A172 (cell line): ENCODE measurements at regions not wholly inside any gene's neighbourhood (a gene's known extent, or its start where the extent isn't known, plus 50 kb on each side); places are given as distances from the start of the nearest gene placed in this dataset.

Experiments
- DNase-seq: peaks from one replicate; pipeline ENCODE4 v3.0.0-alpha.2; 2015; ENCODE audit warnings: low spot score

DNA sequence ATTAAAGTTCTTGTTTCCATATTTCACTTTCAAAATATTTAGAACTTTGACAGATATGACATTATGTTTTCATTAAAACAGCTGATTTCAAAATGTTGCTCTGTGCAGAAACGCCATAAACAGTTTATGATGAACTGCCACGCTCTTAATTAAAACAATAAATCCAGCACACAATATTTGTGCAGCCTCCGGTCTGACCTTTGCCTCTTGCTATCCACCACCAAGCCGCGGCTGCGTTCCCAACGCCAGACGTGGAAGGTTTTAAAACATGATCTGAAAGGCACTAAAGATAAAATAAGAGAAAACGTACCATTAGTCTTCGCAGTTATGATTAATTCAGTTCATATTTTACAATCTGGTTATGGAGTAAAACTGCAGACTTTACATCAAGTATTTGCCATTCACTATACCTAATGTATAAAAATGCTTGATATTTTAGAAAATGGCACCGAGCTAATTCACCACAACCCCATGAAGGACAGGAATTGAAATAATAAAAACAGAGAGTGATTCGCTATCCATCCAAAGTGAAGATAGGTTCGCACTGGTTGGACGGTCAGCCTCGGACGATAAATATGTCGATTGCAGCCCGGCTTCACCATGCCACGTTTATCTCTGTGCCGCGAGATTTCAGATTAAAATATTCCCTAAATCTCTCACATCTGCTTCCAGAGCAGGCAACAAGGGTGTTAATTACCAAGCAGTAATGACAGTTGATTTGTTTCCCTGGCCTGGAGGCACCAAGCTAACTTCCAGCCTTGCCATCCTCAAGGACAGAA lies 103.3 kb upstream of the ZNF507 start:
- DNase-seq = no peak

DNA sequence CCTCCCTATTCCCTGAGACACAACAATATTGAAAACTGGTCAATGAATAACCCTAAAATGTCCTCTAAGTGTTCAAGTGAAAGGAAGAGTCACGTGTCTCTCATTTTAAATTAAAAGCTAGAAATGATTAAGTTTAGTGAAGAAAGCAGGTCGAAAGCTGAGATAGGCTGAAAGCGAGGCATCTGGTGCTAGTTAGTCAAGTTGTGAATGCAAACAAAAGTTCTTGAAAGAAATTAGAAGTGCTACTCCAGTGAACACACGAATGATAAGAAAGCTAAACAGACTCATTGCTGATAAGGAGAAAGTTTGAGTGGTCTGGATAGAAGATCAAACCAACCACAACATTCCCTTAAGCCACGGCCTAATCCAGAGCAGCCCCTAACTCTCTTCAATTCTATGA lies 99.4 kb upstream of the ZNF507 start:
- DNase-seq = no peak

DNA sequence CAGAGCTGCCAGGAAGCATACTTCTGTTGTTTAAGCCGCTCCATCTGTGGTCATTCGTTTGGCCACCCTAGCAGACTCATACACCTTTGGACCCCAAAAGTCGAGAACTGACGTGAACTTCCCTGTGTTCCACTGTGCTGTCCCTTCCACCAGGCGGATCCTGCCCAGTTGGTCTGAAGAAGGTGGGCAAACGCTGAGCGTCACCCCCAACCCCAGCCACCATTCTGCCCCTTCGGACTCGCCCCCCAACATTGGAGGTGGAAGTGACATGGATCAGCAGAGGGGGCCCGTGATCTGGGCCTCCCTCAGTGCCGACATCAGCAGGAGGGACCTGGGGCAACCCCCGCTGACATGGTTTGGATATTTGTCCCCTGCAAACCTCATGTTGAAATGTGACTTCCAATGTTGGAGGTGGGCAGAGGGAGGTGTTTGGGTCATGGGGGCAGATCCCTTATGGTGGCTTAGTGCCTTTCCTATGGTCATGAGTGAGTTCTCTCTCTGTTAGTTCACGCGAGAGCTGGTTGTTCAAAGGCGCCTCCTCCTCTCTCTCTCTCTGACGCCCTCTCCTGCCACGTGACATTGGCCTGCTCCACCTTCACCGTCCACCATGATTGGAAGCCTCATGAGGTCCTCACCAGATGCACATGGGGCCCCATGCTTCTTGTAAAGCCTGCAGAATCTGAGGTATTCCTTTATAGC lies 93.6 kb upstream of the ZNF507 start:
- DNase-seq = no peak

DNA sequence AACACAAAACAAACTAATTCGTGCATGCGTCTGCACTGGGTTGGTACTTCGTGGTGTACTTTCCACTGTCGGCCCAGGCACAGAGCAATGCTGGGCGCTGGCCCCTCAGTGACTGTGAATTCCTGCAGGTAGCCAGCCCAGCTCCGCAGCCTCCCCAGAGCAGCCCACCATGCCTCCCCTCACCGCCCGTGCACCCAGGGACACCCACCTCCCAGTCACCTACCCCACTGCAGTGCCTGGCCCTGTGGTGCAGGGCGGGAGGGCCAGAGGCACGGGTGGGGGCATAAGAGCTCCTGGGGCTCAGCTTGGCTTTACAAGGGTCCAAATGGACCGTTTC lies 93.1 kb upstream of the ZNF507 start:
- DNase-seq = no peak

DNA sequence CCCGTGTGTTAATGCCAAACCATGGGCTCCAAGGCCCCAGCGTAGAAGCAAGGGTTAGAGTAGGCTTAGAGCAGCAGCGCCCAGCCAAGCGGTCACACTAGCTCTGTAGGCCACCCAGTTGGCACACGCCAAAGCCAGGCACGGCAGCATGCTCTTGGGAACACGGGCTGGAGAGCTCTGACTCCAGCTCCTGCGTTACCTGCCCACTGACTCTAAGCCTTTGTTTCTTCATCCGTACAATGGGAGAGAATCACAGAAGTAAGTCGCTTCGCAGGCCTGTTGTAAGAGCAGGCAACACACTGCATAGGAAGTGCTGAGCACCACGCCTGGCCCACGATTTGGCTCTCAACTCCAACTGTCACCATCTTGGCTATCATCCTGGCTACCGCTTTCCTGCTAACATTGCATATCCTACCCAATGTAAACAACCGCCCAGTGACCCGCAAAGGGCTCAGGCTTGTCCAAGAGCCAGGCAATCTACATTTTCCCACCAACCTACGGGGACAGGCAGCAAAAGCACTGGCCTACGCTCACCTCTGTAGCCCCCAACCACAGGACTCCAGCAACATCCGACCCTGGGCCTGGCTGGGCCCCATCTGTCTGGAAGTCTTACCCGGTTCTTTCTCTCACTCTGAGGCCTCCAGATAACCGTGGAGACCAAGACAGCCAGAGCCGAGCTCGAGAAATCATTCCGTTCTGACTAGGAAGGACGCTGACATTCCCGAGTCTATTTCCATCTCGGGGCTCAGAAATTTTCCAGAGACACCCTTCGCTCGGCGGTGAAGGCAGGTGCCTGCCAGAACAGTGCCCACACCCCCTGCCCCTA lies 91.5 kb upstream of the ZNF507 start:
- no peak for DNase-seq

DNA sequence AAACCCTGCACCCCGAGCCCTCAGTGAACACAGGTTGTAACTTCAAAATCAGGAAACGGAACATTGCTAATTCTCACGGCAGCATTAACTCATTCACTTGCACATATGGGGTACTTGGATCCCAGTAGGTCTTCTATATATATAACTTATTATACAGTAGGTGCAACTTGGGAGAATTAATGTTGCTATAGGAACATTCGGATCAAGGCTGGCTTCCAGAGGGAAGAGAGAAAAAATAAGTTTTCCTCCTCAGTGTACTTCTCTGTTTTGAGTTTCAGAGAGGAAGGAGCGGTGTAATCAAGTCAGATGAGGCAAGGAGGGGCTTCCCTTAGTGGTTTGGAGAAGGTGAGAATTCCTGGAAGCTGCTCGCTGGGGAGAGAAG lies 90.9 kb upstream of the ZNF507 start:
- DNase-seq = no peak

DNA sequence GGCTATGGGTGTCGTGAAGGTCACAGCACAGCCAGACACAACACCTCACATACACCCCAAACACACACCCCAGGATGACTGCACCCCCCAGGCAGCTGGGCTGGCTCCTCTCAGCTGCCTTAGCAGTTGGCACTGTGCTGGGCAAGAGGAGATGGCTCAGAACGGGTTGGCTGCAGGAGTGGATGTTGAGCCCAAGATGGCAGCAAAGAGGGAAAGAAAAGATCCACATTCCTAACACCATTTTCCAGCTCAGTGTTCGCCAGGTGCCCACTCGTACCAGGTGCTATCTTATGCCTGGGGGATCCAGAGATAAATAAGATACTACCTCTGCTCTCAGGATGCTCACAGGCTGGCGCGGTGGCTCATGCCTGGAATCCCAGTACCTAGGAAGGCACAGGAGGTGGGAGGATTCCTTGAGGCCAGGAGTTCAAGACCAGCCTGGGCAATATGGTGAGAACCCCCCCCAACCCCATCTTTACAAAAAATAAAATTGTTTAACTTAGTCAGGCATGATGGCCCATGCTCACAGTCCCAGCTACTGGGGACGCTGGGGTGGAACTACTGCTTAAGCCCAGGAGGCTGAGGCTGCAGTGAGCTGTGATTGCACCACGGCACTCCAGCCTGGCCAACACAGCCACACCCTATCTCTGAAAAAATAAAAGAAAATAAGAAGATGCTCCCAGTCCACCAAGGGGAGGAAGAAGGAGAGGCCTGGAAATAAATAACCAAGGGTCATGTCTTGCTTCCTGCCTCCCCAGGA lies 89.7 kb upstream of the ZNF507 start:
- DNase-seq = no peak

DNA sequence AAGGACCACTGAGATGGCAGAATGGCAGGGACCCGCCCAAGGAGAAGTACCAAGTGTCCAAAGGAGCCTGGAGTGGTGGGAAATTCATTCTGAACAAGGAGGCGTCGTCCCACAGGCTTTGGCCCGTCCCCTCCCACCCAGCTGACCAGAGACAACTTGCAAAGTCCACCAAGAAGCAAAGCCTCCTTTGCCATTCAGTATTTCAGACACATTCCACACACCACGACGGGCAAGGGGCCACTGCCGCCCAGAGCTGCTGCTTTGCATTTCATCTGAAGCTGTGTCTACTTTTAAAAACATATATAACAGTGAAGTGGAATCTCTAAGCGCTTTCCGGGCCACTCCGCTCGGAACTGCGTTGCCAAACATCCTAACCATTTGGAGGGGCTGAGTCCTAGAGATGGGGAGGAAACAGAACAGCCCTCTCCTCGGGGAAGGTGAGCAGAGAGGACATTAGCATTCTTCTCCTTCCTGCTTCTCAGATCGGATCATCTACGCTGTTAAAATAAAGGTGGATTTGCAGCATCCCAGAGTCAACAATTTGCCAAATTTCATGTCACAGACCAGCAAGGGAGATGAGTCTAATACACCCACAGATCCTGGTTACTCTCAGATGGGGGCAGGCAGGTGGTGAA lies 89.0 kb upstream of the ZNF507 start:
- DNase-seq = no peak

DNA sequence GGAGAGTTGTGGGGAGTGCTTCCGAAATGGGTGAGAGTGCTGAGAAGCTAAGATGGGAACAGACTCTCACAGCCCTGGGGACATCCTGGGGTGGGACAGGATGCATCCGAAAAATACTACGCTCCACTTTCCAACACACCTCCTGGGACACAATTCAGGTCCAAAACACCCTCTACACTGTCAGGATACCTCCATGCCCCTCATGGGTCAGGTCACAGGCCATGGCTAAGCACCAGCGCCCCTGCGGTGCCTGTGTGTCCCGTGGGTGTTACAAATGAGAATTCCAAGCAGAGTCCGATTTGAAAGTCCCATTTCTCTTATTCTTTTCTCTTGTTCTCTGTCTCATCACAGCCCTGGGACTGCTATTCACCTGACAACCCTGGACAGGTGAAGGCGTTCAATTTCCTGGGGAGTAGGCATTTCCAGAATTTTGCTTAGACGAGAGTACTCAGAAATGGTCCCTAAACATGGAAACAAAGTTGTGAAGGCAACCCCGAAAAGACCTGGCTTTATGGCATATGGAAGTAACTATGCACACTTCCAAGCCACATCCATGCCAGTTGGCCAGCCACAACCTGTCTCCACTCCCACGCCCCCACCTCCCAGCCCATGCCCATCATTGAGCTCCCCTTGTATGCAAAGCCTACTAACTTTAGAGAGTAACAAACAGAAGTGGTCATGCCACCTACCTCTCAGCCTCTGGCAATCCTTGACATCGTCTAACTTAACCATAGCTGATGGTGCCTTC lies 87.9 kb upstream of the ZNF507 start:
- no peak for DNase-seq

DNA sequence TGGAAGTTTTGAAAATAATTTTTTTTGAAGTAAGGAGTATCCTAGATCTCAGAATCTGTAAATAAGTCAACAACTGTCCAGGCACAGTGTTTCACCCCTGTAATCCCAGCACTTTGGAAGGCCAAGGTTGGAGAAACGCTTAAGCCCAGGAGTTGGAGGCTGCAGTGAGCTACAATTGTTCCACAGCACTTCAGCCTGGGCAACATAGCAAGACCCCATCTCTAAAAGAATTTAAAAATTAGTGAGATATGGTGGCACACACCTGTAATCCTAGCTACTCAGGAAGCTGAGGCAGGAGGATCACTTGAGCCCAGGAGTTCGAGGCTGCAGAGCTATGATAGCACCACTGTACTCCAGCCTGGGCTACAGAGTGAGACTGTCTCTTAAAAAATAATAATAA lies 87.2 kb upstream of the ZNF507 start:
- DNase-seq = no peak

DNA sequence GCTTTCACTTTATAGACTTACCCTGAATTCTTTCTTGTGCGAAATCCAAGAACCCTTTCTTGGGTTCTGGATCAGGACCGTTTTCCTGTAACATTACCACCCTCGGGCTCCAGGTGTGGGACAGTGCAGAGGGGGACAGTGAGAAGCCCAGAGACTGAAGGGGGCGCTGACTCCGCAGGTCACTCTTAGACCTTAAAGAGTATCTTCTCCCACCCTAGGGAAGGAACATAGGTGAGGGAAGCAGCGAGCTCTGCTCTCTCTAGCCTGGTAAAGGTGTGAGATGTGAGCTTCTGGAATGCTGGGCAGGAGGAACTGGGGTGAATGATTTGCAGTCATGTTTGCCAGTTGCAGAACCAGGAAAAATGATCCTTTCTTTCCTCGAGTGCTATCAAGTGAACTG lies 80.8 kb upstream of the ZNF507 start:
- DNase-seq = no peak

DNA sequence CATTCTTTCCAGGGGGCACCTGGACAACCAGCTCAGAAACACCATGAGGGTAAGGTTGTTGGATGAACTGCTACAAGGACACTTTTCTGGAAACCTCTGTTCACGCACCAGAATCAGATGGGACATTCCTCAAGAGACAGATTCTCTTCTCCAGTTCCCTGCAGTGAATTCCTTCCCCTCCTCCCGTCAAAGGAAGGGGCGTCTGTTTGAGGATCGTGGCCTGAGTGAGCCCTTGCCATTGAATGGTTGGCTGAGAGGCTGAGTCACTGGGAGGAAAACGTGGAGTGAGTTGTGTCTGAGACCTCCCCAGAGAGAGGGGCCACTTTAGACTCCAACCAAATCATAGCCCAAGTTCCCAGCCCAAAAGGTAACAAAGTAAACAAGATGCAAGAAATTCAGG lies 79.4 kb upstream of the ZNF507 start:
- DNase-seq = no peak

DNA sequence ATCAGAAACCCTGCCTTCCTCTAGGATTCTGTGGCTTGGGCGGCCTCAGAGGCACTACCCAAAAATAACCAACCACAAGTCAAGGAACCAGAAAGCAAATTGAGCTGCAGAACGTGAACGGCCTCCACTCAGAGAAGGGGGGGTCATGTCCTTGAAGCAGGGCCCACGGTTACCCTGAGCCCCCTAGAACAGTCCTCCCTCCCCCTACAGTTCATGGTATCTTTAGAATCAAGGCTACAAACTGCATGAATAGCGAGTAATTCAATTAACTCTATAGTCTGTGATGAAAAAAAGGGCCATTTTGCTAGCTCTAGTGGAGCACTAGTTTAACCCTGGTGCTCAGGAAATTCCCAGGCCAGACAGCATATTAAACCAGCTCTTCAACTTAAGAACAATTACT lies 79.0 kb upstream of the ZNF507 start:
- no peak for DNase-seq

DNA sequence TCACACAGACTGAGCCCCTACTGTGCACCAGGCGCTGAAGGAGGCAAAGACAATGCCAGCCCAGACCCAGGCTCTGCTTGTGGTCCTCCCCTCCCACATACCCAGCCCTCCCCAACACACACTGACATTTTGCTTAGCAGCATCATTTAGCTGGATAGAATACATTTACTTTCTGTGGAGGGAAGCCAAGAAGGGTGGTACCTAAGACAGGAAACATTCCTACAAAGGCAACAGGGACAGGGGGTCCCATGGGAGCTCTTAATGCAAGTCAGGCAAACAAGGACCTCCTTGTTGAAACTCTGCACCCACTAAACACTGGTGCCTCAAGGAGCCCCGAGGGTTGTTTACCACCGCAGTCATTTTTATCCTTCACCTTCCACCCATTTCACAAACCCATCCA lies 77.0 kb upstream of the ZNF507 start:
- DNase-seq = no peak

DNA sequence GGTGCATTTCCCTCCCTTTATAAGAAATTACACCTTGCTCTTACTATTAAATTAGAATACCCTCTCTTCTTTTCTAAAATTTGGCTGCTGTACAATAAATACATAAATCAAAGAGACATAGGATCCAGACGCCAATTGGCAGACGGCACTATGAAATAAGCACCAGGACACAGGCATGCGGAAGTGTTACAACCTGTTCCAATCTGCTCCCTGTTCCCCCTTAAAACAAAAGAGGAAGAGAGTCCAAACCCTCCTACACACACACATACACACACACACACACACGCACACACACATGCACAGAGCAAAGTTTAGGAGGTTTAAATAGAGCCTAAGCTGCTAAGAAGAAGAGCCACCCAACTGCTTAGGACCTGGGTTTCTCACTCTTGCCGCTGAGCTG lies 75.6 kb upstream of the ZNF507 start:
- DNase-seq = no peak

DNA sequence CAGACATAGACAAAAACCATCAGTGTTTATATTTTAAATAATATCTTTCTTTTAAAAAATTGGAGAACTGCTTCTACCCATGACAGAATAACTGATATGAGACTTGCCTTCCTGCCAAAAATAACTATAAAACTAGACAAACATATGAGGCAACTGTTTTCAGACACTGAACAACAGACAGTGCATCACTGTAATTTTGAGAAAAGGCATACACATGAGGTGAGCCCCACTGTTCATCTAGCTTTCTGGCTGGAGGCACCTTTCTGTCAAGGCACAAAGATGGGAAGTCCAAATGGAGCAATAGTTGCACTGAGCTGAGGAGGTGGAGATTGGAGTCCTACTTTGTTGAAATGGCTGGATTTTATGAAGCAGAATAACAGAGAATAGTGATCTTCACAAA lies 71.9 kb upstream of the ZNF507 start:
- no peak for DNase-seq

DNA sequence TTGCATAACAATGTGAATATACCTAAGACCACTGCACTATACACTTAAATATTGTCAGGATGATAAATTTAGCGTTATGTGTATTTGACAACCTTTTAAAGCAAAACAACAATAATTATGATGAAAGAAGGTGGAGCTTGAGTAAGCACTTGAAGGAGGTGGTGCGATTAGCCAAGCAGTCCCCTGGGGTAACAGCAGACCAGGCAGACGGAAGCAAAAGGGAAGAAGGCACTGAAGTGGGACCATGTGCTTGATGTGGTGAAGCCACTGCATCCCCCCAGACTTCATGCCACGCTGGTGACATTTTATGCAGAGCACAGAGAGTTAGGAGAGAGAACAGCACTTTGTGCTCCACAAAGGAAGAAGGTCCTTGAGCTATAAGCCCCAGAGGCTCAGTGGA lies 58.3 kb upstream of the ZNF507 start:
- no peak for DNase-seq

DNA sequence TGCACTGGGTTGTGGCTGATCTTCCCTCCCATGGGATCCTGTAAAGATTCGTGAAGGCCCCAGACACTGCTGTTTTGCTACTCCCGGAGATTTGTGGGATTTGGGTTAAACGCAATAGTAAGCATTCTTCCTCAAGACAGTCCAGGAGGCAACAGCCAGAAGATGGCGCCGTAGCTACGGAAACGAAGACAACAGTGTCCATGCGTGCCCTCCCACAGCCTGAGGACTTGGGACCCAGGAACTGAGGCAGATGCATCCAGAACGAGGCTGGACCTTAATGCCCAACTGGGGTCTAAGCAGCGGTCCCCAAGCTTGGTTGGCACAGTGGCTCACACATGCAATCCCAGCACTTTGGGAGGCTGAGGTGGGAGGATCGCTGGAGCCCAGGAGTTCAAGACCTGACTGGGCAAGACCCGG lies 57.6 kb upstream of the ZNF507 start:
- peak; percentile 33 for DNase-seq

DNA sequence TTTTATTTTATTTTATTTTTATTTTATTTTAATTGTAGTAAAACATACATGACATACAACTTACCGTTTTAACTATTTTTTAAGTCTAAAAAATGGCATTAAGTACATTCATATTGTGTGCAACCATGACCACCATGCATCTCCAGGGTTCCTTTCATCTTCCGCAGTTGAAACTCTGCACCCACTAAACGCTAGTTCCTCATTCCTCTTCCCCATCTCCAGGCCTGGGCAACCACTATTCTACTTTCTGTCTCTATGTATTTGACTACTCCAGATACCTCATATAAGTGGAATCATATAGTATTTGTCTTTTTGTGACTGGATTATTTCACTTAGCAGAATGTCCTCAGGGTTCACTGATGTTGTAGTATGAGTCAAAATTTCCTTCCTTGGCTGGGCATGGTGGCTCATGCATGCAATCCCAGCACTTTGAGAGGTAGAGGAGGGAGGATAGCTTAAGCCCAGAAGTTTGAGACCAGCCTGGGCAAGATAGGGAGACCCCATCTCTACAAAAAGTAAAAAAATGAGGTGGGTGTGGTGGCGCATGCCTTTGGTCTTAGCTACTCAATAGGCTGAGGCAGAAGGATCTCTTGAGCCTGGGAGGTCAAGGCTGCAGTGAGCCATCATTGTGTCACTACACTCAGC lies 55.7 kb upstream of the ZNF507 start:
- DNase-seq = no peak

DNA sequence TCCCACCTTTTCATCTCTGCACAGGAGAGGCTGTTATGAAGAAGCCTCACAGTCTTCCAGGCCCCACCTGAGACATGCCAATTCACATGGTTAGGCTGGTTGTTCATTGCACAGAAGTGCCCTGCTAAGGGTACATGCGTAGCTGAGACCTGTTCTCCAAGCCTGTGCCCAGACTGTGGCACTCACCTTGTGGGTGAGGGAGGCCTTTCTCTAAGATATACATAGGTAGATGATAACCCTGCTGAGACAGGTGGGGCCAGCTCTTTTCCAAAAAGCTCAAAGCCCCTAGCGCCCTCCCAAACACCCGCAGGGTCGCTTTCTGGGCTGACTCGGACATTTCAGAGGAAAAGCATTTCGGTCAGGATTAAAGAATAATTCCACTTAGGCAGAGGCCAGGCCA lies 53.5 kb upstream of the ZNF507 start:
- no peak for DNase-seq
